Uterus (tissue), 2 donors: ENCODE measurements at regions not wholly inside any gene's neighbourhood (a gene's known extent, or its start where the extent isn't known, plus 50 kb on each side); places are given as distances from the start of the nearest gene placed in this dataset.

Experiments
- CTCF ChIP-seq, 4 experiments: fragments of 200-600 bp in 2 of 4; fragments of 450-650 bp in 2 of 4; sonication (generic) in 2 of 4; IDR thresholded peaks; one replicate each; pipeline ENCODE4 v1.5.1; 2016 to 2019; ENCODE audit warnings: antibody characterized with exemption in 4 of 4, mild to moderate bottlenecking in 2 of 4, moderate library complexity in 1 of 4
- POLR2A ChIP-seq, 2 donors: fragments of 450-650 bp; IDR thresholded peaks; one replicate each; pipeline ENCODE4 v1.6.1; 2016; ENCODE audit warnings: antibody characterized with exemption in 2 of 2, mild to moderate bottlenecking in 1 of 2, moderate library complexity in 1 of 2

- TF ChIP-seq POLR2A (IDR thresholded peaks at IDR 0.05) (no peak), CTCF (IDR thresholded peaks at IDR 0.05) (no peak)
These were observed 245.5 kb downstream of the BRD1 start for GRCh38 chr22:49582181-49582580.
